Body of pancreas (tissue), 4 donors: ENCODE measurements at regions not wholly inside any gene's neighbourhood (a gene's known extent, or its start where the extent isn't known, plus 50 kb on each side); places are given as distances from the start of the nearest gene placed in this dataset. TPM values are rescaled to one million over a fixed set of nuclear protein-coding genes. Genes with fewer than 3 reads are reported as not detected.

Source experiments
- ATAC-seq: fragments of 150-250 bp; one replicate; pipeline ENCODE4 v1.9.1; 2016
- DNase-seq, 4 donors: peaks; one replicate each; pipeline ENCODE4 v3.0.0-alpha.2; 2019
- H3K27ac ChIP-seq, 4 donors: fragments of 200-600 bp; sonication (generic); 1 replicate in 3 of 4; 2 replicates in 1 of 4; pipeline versions ENCODE4 v1.5.1 to v1.6.1; 2016 to 2019; ENCODE audit warnings: mild to moderate bottlenecking in 1 of 4, mixed read lengths in 1 of 4, moderate library complexity in 1 of 4
- H3K27me3 ChIP-seq, 2 donors: fragments of 200-600 bp; sonication (generic); one replicate each; pipeline ENCODE4 v1.6.0; 2016; ENCODE audit warnings: mild to moderate bottlenecking in 1 of 2
- H3K36me3 ChIP-seq, 2 donors: fragments of 200-600 bp; sonication (generic); replicated peaks in 1 of 2; 2 replicates each; pipeline ENCODE4 v1.5.1; 2016; ENCODE audit warnings: low read depth in 2 of 2; ENCODE audit not compliant: insufficient read depth in 1 of 2
- H3K4me1 ChIP-seq: fragments of 200-600 bp; sonication (generic); one replicate; pipeline ENCODE4 v1.6.0; 2016
- H3K4me3 ChIP-seq, 2 donors: fragments of 200-600 bp; sonication (generic); 1 replicate in 1 of 2; 2 replicates in 1 of 2; pipeline ENCODE4 v1.5.1; 2016 to 2019
- H3K9me3 ChIP-seq, 3 donors: fragments of 200-600 bp; sonication (generic); 1 replicate in 2 of 3; 2 replicates in 1 of 3; pipeline ENCODE4 v1.5.1; 2016
- CTCF ChIP-seq, 7 experiments: fragments of 450-650 bp in 4 of 7; fragments of 200-600 bp in 3 of 7; sonication (generic) in 3 of 7; IDR thresholded peaks; one replicate each; pipeline ENCODE4 v1.5.1; 2016 to 2019; ENCODE audit warnings: antibody characterized with exemption in 7 of 7
- POLR2A ChIP-seq, 3 donors: fragments of 450-650 bp; IDR thresholded peaks; one replicate each; pipeline ENCODE4 v1.6.1; 2016; ENCODE audit warnings: antibody characterized with exemption in 3 of 3, mild to moderate bottlenecking in 2 of 3
- WGBS, 2 donors: methylation state at CpG; one replicate each; pipeline ENCODE4 v1.1.5; 2017; 5-methylcytosine and 5-hydroxymethylcytosine counted together
- intact Hi-C: fragments of 100-400 bp; cut with DNase I; formaldehyde crosslinking; loops from one replicate; pipeline ENCODE4 v1.15.1; 2023
- small RNA-seq: library from RNA; depleted of rRNA; stranded (forward); fragments of <200 nt; gene quantifications from one replicate; pipeline ENCODE3, GENCODE V24; 2016

GRCh38 chr6:53398247-53399026 lies 49.7 kb upstream of the ELOVL5 start:
- no peak for DNase-seq
- no peaks in the 10 kb centered on the region for H3K36me3 ChIP-seq

More at GRCh38 chr6:53398247-53399026, 49.7 kb upstream of the ELOVL5 start:
- Histone ChIP-seq H3K27ac (no peak overlapping the region), H3K27me3 (no peaks in the 10 kb centered on the region), H3K4me1 (no peaks in the 10 kb centered on the region), H3K4me3 (no peak overlapping the region), H3K9me3 (no peaks in the 10 kb centered on the region)
- ATAC-seq, result no peak
- TF ChIP-seq CTCF (IDR thresholded peaks at IDR 0.05) (no peak), POLR2A (IDR thresholded peaks at IDR 0.05) (no peak)
- intact Hi-C loops, result no loop called here
- 87% methylated on average over 5 of the region's 5 CpGs for WGBS, 2 donors

Small RNA genes in the stretch of these regions (small RNA-seq; reads per million reads assigned to genes)
- gene NANOGP3, result not detected
